CD4-positive, alpha-beta T cell treated with Interleukin-6 at 100 ng/mL for 8 hours (primary cell): ENCODE measurements at regions not wholly inside any gene's neighbourhood (a gene's known extent, or its start where the extent isn't known, plus 50 kb on each side); places are given as distances from the start of the nearest gene placed in this dataset.
"Not testable (repeated sequence)": the region's sequence is repeated elsewhere in the genome, so short reads cannot be mapped to it uniquely, and the experiment has no call there.

ENCODE experiments used
- DNase-seq: peaks from one replicate; pipeline ENCODE4 v3.0.0-alpha.2; 2020; ENCODE audit warnings: mixed read lengths, low spot score

GRCh38 chr7:106344211-106344610, 59.4 kb upstream of the NAMPT start:
- no peak for DNase-seq

- not testable (repeated sequence) for DNase-seq
Observed at GRCh38 chr7:106342049-106342448, 57.3 kb upstream of the NAMPT start.

GRCh38 chr7:106340247-106340596, 55.4 kb upstream of the NAMPT start:
- DNase-seq, result not testable (repeated sequence)

- no peak for DNase-seq
Observed at GRCh38 chr7:106339513-106340246, 54.9 kb upstream of the NAMPT start.

- DNase-seq, result no peak
Observed at GRCh38 chr7:106337754-106338153, 53.0 kb upstream of the NAMPT start.

- DNase-seq, result no peak
Observed at GRCh38 chr7:106335814-106336213, 51.0 kb upstream of the NAMPT start.
